ENCODE measurements at regions not wholly inside any gene's neighbourhood (a gene's known extent, or its start where the extent isn't known, plus 50 kb on each side); places are given as distances from the start of the nearest gene placed in this dataset.

- DNase-seq (ENCODE audit: low spot score), result no peak
Measured at GRCh38 chr4:73001885-73002284, 67.6 kb downstream of the COX18 start.

GRCh38 chr4:72997409-72997808 lies 72.1 kb downstream of the COX18 start:
- no peak for DNase-seq (ENCODE audit: low spot score)

DNA sequence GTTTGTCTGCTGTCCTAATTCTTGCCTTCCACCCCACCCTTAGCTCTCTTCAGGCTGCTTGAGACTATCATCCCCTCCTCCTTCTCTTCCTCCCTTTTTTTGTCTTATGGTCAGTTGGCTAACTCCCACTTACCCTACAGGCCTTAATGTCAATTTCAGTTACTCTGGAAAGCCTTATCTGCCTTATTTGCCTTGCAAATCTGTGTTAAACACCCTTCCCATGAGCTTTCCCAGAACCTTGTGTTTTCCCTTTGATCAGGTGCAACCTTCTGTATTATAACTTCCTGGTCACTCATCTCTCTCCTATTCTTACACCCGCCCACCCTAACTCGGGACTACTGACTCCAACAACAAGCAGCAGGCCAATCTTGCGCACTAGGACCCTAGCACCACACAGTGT lies 74.8 kb downstream of the COX18 start:
- DNase-seq (ENCODE audit: low spot score), result no peak

- DNase-seq (ENCODE audit: low spot score), result no peak
Measured at GRCh38 chr4:72993876-72994275, 75.6 kb downstream of the COX18 start.

DNA sequence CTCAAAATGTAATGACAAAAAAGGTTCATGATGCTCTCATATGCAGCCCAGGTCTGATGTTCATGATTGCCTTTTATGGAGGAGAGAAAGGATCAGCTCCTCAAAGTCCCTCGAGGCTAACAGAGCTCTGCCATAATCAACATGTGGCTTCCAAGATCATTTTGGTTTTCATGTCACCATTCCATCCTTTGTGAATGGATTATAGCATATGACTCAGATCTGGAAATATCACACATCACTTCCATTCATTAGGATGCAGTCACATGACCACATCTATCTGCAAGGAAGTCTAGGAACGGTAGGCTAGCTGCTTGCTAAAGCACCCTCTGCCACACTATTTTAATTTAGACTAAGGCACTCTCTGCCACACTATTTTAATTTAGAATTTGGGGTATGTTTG lies 77.6 kb downstream of the COX18 start:
- no peak for DNase-seq (ENCODE audit: low spot score)

DNA sequence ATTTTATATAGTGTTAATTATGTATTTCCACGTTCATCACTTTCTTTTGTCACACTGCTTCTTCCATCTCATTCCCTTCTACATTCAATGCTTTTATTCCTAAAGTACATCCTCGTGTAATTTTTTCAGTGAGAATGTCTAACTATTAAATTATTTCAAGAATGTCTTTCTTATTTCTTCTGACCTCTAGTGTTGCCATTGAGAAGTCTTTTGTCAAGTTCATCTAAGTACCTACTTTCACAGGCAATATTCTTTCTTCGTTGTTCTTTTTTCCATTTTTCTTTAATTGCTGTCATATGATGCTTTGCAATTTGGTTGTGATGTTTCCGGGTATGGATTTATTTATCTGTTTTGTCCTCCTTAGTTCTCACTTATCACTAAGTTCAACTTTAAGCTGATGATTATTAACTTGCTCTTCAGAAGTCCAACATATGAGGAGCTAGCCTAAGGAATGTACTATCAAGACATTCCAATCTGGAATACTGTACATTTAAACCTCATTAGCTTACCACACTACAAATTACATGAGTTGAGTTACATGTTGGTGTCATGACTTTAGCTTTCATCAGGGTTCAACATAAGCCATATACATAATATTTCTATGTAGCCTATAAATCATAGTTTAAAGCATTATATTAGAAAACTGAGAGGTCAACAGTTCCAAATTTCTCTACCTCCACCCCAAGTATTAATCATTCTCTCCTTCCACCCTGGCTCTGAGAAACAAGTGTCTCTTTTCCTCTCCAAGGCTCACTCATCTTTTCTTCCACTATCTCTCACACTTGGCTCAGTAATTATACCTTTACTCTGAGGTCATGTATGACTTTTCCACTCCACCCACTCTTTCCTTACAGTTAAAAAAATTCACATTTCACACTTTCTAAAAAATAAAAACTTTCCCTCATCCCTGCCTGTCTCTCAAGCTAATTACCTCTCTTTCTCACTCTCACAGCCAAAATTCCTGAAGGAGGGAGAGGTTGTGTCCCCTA lies 81.5 kb downstream of the COX18 start:
- DNase-seq (ENCODE audit: low spot score), result no peak

- no peak for DNase-seq (ENCODE audit: low spot score)
Measured at GRCh38 chr4:72984351-72984750, 85.2 kb downstream of the COX18 start.

- DNase-seq (ENCODE audit: low spot score), result no peak
Measured at GRCh38 chr4:72983709-72984108, 85.8 kb downstream of the COX18 start.

GRCh38 chr4:72977936-72978485 lies 91.5 kb downstream of the COX18 start:
- no peak for DNase-seq (ENCODE audit: low spot score)

GRCh38 chr4:72975488-72975784 lies 94.1 kb downstream of the COX18 start:
- no peak for DNase-seq (ENCODE audit: low spot score)

GRCh38 chr4:72974694-72975487 lies 94.6 kb downstream of the COX18 start:
- DNase-seq (ENCODE audit: low spot score), result no peak

DNA sequence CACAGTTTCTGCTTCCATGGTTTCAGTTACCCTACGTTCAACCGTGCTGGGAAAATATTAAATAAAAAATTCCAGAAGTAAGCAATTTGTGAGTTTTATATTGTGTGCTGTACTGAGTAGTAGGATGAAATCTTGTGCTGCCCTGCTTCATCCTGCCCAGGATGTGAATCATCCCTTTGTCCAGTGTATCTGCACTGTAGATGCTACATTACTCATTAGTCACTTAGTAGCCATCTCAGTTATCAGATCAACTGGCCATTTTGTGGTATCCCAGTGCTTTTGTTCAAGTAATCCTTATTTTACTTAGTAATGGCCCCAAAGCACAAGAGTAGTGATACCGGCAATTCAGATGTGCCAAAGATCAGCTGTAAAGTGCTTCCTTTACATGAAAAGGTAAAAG lies 97.9 kb downstream of the COX18 start:
- no peak for DNase-seq (ENCODE audit: low spot score)

DNA sequence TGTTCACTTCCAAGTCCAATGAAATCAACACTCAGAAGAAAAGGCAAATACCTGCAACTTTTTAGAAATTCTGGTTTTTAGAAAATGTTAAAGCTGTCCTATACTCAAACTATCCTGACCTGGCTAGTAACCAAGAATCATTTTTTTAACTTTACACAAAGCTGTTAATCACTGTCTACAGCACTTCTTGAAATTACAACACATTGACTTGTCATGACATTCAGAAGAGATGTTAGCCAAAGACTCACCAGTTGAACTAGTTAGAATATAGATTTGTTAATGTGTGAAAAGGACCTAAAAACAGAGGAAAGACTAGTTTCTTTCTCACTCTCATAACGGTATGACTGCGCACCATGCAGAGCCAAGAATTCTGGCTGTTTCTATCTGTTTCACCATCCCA lies 98.8 kb downstream of the COX18 start:
- DNase-seq (ENCODE audit: low spot score), result no peak

GRCh38 chr4:72969976-72970375 lies 99.5 kb downstream of the COX18 start:
- no peak for DNase-seq (ENCODE audit: low spot score)

- DNase-seq (ENCODE audit: low spot score), result no peak
Measured at GRCh38 chr4:72966652-72967051, 102.9 kb downstream of the COX18 start.

- no peak for DNase-seq (ENCODE audit: low spot score)
Measured at GRCh38 chr4:72959411-72959810, 110.1 kb downstream of the COX18 start.

GRCh38 chr4:72954811-72955210 lies 114.7 kb downstream of the COX18 start:
- DNase-seq (ENCODE audit: low spot score), result no peak

- DNase-seq (ENCODE audit: low spot score), result no peak
Measured at GRCh38 chr4:72953571-72953970, 115.9 kb downstream of the COX18 start.

DNA sequence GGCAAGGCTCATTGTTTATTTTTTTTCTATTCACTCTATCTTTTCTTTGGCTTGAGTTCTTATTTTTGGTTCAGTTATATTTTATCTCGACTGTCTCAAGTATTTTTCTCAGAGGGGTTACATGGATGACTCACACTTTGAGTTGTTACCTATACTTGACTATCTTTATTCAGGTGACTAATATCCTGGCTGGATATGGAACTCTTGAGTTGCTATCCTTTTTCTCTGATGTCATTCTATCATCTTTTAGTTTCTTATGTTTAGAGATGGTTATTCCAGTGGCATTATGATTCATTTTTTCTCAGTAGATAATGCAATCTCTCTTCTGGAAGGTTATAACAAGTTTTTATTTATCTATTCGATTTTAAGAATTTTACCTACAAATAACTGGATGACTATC lies 117.9 kb downstream of the COX18 start:
- no peak for DNase-seq (ENCODE audit: low spot score)

DNA sequence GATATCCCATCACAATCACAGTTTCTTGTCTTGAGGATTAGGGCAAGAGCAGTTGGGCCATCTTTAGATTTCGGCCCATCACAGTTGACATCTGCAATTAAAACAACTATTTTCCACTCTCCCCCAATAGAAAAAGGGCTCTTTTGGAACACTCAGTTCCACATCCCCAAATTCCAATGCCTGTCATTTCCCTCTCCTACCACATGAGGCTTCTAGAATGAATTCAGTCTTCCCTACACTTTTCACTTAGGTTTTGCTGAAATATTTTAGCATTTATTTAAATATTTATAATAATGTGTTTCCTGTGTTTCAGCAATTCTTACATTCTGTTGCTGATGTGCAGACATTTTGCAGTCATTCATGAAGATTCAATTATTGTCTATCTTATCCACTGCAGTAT lies 118.4 kb downstream of the COX18 start:
- DNase-seq (ENCODE audit: low spot score), result no peak

DNA sequence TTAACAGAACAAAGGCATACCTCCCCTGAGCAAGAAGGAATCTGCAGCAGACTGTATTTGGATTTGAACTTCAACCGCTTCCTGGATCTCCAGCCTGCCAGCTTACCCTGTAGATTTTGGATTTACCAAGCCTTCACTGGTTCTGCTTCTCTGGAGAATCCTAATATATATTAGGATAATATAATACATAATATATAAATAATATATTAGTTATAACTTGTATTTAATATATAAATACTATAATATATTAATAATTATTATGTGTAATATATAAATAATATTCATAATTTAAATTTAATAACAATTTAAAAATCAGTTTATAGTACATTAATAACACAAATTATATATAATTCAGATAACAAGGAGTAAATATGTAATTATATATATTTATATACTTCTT lies 121.4 kb downstream of the COX18 start:
- no peak for DNase-seq (ENCODE audit: low spot score)

GRCh38 chr4:72945719-72946336 lies 123.7 kb downstream of the COX18 start:
- DNase-seq (ENCODE audit: low spot score), result no peak

- no peak for DNase-seq (ENCODE audit: low spot score)
Measured at GRCh38 chr4:72942565-72942964, 127.0 kb downstream of the COX18 start.

Measured in CD4-positive, alpha-beta T cell treated with Interleukin-2 at 100 ng/mL for 4 hours (primary cell).